IPS-NIHi7 (cell line): ENCODE measurements at regions not wholly inside any gene's neighbourhood (a gene's known extent, or its start where the extent isn't known, plus 50 kb on each side); places are given as distances from the start of the nearest gene placed in this dataset.

Source experiments
- DNase-seq: peaks from one replicate; pipeline ENCODE4 v3.0.0; 2012; ENCODE audit warnings: mixed read lengths; ENCODE audit errors: extremely low spot score

- no peak for DNase-seq
These were observed 229.9 kb upstream of the CIBAR2 start for GRCh38 chr16:85341972-85342695.

- DNase-seq = no peak
These were observed 232.3 kb upstream of the CIBAR2 start for GRCh38 chr16:85344502-85345128.

- DNase-seq = no peak
These were observed 232.9 kb upstream of the CIBAR2 start for GRCh38 chr16:85345129-85345639.

GRCh38 chr16:85346404-85347212, 234.3 kb upstream of the CIBAR2 start:
- DNase-seq = no peak

- peak; percentile 83 for DNase-seq
These were observed 234.9 kb upstream of the CIBAR2 start for GRCh38 chr16:85347213-85347591.

- no peak for DNase-seq
These were observed 236.0 kb upstream of the CIBAR2 start for GRCh38 chr16:85348065-85348840.

- DNase-seq = no peak
These were observed 236.7 kb upstream of the CIBAR2 start for GRCh38 chr16:85348911-85349334.

- no peak for DNase-seq
These were observed 237.3 kb upstream of the CIBAR2 start for GRCh38 chr16:85349365-85350145.

- no peak for DNase-seq
These were observed 238.0 kb upstream of the CIBAR2 start for GRCh38 chr16:85350146-85350728.

GRCh38 chr16:85350973-85351372, 238.7 kb upstream of the CIBAR2 start:
- no peak for DNase-seq

- DNase-seq = no peak
These were observed 240.7 kb upstream of the CIBAR2 start for GRCh38 chr16:85353013-85353412.

GRCh38 chr16:85353839-85354685, 241.8 kb upstream of the CIBAR2 start:
- DNase-seq = no peak

GRCh38 chr16:85354686-85355514, 242.6 kb upstream of the CIBAR2 start:
- DNase-seq = no peak

- DNase-seq = no peak
These were observed 243.2 kb upstream of the CIBAR2 start for GRCh38 chr16:85355515-85355837.

- no peak for DNase-seq
These were observed 243.9 kb upstream of the CIBAR2 start for GRCh38 chr16:85356157-85356556.

- no peak for DNase-seq
These were observed 245.1 kb upstream of the CIBAR2 start for GRCh38 chr16:85357323-85357722.

GRCh38 chr16:85357924-85358505, 245.7 kb upstream of the CIBAR2 start:
- no peak for DNase-seq

GRCh38 chr16:85358704-85359146, 246.5 kb upstream of the CIBAR2 start:
- no peak for DNase-seq
